Activated CD8-positive, alpha-beta T cell treated with anti-CD3 and anti-CD28 coated beads for 36 hours (primary cell): ENCODE measurements at regions not wholly inside any gene's neighbourhood (a gene's known extent, or its start where the extent isn't known, plus 50 kb on each side); places are given as distances from the start of the nearest gene placed in this dataset.

ENCODE experiments used
- ATAC-seq: fragments of 200-7000 bp; cut with Tn5 transposase; one replicate; pipeline ENCODE4 v1.10.0; 2021; ENCODE audit warnings: mild to moderate bottlenecking, moderate library complexity
- CTCF ChIA-PET: fragments of 350-600 bp; sonication (Branson Sonifier 250); formaldehyde crosslinking; loops from one replicate; lab custom pipeline; 2021; ENCODE audit warnings: antibody characterized with exemption; lab: Charles Lee
- POLR2A ChIA-PET: fragments of 350-600 bp; sonication (Branson Sonifier 250); formaldehyde crosslinking; loops from one replicate; lab custom pipeline; 2021; ENCODE audit warnings: antibody characterized with exemption; lab: Charles Lee
- DNase-seq: peaks from one replicate; pipeline ENCODE4 v3.0.0-alpha.2; 2020
- H3K27ac Mint-ChIP-seq: one replicate; pipeline ENCODE4 v1.8.0; 2021; ENCODE audit warnings: mild to moderate bottlenecking, mixed read lengths
- H3K27me3 Mint-ChIP-seq: one replicate; pipeline ENCODE4 v1.8.0; 2021; ENCODE audit warnings: mixed read lengths
- H3K36me3 Mint-ChIP-seq: one replicate; pipeline ENCODE4 v1.8.0; 2021; ENCODE audit warnings: low read depth, mixed read lengths
- H3K4me1 Mint-ChIP-seq: one replicate; pipeline ENCODE4 v1.8.0; 2021; ENCODE audit warnings: low read depth, mixed read lengths
- H3K4me3 Mint-ChIP-seq: one replicate; pipeline ENCODE4 v1.8.0; 2021; ENCODE audit warnings: mild to moderate bottlenecking, moderate library complexity, mixed read lengths
- H3K9me3 Mint-ChIP-seq: one replicate; pipeline ENCODE4 v1.8.0; 2021; ENCODE audit warnings: mixed read lengths
- intact Hi-C: fragments of 100-400 bp; cut with micrococcal nuclease; formaldehyde crosslinking; loops from one replicate; pipeline ENCODE4 v1.10.0; 2022
- TF ChIP-seq, protein P1 (sequence below): fragments of 200-600 bp; IDR thresholded peaks from one replicate; pipeline ENCODE4 v1.8.0; 2022; ENCODE audit warnings: antibody characterized with exemption, mild to moderate bottlenecking

DNA sequence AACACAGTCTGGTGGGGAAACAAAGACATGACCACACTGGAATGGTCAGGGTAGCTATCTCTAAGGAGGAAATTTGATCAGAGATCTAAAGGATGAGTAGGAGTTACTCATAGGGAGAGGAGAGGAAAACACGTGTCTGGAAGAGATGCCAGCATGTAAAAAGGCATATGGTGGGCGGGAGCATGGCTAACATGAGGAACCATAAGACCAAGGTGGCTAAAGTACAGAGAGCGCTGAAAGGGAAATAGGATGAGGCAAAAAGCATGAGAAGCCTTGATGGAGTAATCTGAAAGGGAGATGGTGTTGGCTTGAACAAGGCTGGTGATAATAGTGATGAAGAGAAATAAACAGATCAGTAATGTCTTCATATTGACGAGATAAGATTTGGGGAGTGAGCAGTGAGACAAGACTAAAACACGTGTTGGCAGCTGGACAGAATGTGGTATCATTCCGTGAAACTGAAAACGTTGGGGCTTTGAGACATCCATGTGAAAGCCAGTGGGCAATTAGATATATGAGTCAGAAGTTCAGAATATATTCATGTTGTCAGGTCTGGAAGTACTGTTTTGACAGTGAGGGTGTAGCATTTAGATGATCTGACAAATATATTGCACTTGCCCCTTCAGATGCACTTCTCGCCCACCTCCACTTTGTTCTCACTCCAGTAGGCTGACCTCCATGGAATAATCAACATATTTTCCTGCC, 209.1 kb upstream of the KCNN2 start:
- no peak overlapping the region for H3K4me3 Mint-ChIP-seq
- H3K9me3 Mint-ChIP-seq: peaks cover 35% of the 10 kb centered on the region
- H3K27me3 Mint-ChIP-seq: no peaks in the 10 kb centered on the region
- CTCF ChIA-PET: no interaction called here
- intact Hi-C loops: no loop called here
- no peak for ATAC-seq
- H3K36me3 Mint-ChIP-seq: no peaks in the 10 kb centered on the region
- POLR2A ChIA-PET: interaction anchor here (0.6 kb wide), 1 partner anchor 194 kb away, joined by 4 read pairs; no protein-coding TSS in a partner anchor
- no peak overlapping the region for H3K27ac Mint-ChIP-seq
- no peaks in the 10 kb centered on the region for H3K4me1 Mint-ChIP-seq
- TF ChIP-seq, protein P1, sequence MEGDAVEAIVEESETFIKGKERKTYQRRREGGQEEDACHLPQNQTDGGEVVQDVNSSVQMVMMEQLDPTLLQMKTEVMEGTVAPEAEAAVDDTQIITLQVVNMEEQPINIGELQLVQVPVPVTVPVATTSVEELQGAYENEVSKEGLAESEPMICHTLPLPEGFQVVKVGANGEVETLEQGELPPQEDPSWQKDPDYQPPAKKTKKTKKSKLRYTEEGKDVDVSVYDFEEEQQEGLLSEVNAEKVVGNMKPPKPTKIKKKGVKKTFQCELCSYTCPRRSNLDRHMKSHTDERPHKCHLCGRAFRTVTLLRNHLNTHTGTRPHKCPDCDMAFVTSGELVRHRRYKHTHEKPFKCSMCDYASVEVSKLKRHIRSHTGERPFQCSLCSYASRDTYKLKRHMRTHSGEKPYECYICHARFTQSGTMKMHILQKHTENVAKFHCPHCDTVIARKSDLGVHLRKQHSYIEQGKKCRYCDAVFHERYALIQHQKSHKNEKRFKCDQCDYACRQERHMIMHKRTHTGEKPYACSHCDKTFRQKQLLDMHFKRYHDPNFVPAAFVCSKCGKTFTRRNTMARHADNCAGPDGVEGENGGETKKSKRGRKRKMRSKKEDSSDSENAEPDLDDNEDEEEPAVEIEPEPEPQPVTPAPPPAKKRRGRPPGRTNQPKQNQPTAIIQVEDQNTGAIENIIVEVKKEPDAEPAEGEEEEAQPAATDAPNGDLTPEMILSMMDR: no peak
- DNase-seq: no peak

DNA sequence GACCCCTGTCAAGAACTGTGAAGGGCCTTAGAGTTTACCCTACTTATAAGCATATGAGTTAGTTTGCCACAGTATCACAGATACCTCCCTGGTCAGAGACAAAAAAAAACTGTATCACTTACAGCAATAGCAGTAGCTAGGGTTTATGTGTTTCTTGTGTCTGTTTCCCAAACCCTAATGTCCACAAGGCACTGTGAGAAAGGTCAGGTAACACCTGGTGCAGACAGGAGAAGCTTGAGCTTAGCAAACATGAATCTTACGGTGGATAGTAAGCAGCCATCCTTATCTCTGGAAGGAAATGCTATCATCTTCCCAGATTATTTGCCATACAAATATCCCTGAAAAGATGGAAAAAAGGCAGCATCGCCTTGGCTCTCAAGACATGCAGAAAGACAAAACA, 208.5 kb upstream of the KCNN2 start:
- intact Hi-C loops: no loop called here
- ChIA-PET CTCF (no interaction called here), POLR2A (no interaction called here)
- Mint-ChIP-seq H3K4me1 (no peaks in the 10 kb centered on the region), H3K27me3 (no peaks in the 10 kb centered on the region), H3K36me3 (no peaks in the 10 kb centered on the region), H3K4me3 (no peak overlapping the region), H3K27ac (no peak overlapping the region), H3K9me3 (peaks cover 33% of the 10 kb centered on the region)
- ATAC-seq (no peak), DNase-seq (no peak)
- TF ChIP-seq, protein P1: no peak

DNA sequence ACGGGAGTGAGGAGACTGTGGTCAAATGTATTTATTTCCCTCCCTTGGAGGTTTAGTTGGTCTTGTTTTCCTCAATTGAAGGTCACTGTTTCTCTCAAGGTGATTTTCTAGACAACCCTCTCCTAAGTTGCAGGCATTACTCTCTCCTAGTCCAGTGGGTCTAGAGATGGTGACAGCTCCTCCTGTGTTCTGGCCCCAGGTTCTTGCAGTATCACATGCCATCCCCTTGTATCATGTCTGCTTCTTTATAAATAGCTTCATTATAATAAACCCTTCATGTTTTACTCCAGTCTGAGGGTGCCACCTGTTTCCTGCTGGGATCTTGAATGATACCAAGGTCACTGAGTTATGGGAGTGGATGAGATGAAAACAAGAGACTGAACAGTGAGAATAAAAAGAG, 208.0 kb upstream of the KCNN2 start:
- Mint-ChIP-seq H3K27ac (no peak overlapping the region), H3K36me3 (no peaks in the 10 kb centered on the region), H3K4me3 (no peak overlapping the region), H3K4me1 (no peaks in the 10 kb centered on the region), H3K27me3 (no peaks in the 10 kb centered on the region), H3K9me3 (peaks cover 30% of the 10 kb centered on the region)
- CTCF ChIA-PET: no interaction called here
- ATAC-seq: no peak
- DNase-seq: no peak
- intact Hi-C loops: no loop called here
- TF ChIP-seq, protein P1: no peak
- POLR2A ChIA-PET: no interaction called here

DNA sequence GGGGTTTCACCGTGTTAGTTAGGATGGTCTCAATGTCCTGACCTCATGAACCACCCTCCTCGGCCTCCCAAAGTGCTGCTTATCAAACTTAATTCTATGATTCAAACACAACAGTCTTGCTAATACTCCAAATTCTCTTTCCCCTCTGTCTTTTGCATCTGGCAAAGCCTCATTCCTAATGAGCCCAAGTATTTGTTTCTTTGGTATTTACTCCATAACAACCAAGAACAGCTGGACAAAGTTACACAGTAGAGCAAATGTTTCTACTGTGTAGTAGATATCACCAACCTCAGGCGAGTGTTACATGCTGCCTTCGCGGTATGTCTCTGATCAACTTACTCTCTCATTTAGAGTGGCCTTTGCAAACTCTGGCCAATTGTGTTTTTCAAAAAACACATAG, 195.8 kb upstream of the KCNN2 start:
- intact Hi-C loops: no loop called here
- no peaks in the 10 kb centered on the region for H3K4me1 Mint-ChIP-seq
- TF ChIP-seq, protein P1: no peak
- DNase-seq: no peak
- ChIA-PET CTCF (no interaction called here), POLR2A (no interaction called here)
- H3K9me3 Mint-ChIP-seq: peaks cover 5% of the 10 kb centered on the region
- no peaks in the 10 kb centered on the region for H3K36me3 Mint-ChIP-seq
- no peaks in the 10 kb centered on the region for H3K27me3 Mint-ChIP-seq
- H3K27ac Mint-ChIP-seq: no peak overlapping the region
- ATAC-seq: no peak
- H3K4me3 Mint-ChIP-seq: no peak overlapping the region

DNA sequence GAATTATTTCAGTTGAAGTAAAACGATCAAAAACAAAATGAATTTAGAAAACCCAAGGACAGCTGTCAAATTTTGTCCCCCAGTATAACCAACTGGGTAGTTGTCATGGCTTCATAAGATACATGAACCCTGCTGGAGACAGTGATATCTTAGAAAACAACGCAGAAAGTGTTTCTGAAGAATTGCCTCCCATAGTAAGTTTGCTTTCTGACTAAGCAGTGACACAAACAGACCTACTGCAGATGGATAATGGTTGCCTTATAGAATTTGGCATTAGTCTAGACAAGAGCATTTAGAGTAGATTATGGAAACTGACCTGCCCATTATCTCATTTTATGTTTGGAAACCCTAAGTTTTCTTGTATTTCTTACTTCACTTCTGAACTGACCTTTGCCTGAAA, 187.7 kb upstream of the KCNN2 start:
- Mint-ChIP-seq H3K27me3 (no peaks in the 10 kb centered on the region), H3K27ac (no peak overlapping the region), H3K36me3 (no peaks in the 10 kb centered on the region), H3K4me3 (no peak overlapping the region), H3K4me1 (no peaks in the 10 kb centered on the region), H3K9me3 (peaks cover 8% of the 10 kb centered on the region)
- DNase-seq: no peak
- ChIA-PET CTCF (no interaction called here), POLR2A (no interaction called here)
- intact Hi-C loops: no loop called here
- no peak for ATAC-seq
- TF ChIP-seq, protein P1: no peak
